Left ventricle myocardium superior (tissue), 1 donor: ENCODE measurements at regions not wholly inside any gene's neighbourhood (a gene's known extent, or its start where the extent isn't known, plus 50 kb on each side); places are given as distances from the start of the nearest gene placed in this dataset.
"Not testable (repeated sequence)": the region's sequence is repeated elsewhere in the genome, so short reads cannot be mapped to it uniquely, and the experiment has no call there.

Source experiments
- ATAC-seq: fragments of 200-7000 bp; cut with Tn5 transposase; one replicate; pipeline ENCODE4 v1.9.1; 2020; ENCODE audit warnings: mild to moderate bottlenecking, moderate library complexity
- DNase-seq: peaks from one replicate; pipeline ENCODE4 v3.0.0-alpha.2; 2020
- intact Hi-C: fragments of 100-400 bp; cut with micrococcal nuclease; formaldehyde crosslinking; loops from one replicate; pipeline ENCODE4 v1.11.0; 2022
- donor health status: DM: no; HTN: yes; CAD: no; lungs with severe emphysema.

DNA sequence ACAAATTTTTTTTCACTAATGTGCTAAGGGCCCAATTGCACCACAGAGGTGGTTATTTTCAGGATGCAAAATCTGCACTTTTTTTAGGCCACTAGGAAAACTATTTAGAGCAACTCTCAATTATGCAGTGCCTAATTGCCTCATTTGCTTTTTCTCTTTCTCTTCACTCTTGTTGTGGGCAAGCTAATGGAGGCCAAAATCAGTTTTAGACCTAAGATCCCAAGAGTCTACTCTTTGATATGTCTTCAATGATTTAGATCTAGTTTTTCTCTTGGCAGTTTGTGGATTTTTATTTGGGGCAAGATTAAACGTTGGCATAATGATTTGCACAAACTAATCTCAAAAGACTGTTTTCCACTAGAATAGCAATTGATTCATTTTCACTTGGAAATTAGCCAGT lies 1996.9 kb downstream of the LRRC4C start:
- DNase-seq (no peak), ATAC-seq (no peak)
- intact Hi-C loops, result no loop called here

DNA sequence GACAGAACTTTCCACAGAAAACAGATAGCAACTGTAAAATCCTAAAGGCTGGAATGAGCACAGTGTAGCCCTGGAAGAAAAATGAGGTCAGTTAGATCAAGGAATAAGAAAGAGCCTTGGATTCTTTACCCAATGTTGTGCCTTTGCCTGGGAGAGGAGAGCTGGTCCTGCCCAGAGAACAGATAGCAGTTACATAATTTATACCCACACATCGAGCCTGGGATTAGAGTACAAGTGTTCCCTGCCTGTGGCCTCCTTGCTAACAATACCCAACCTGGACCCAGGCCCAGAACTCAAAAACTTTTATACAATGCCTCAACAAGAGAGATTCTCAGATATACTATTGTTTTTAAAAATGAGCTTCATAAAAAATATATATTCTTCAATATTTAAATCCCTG lies 1998.4 kb downstream of the LRRC4C start:
- intact Hi-C loops, result no loop called here
- ATAC-seq (no peak), DNase-seq (no peak)

DNA sequence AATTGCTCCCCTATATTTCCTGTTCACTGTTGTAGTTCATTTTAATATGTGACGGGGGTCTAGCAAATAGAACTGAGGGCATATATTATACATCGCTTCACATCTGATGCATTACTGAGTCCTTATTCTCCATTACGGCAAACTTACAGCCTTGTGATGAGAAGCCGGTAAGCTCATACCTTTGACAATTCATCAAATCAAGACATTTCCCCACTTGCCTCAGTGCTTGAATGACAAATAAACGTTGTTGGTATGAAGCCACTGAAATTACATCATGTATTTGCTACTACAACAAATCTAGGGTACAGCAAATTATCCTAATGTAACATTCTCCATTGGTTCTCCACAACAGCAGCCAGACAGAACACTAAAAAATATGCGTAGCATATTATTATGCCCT lies 1999.8 kb downstream of the LRRC4C start:
- no peak for ATAC-seq
- intact Hi-C loops, result no loop called here

GRCh38 chr11:39458481-39458880 lies 2001.0 kb downstream of the LRRC4C start:
- intact Hi-C loops, result no loop called here
- no peak for DNase-seq

More for the DNA sequence above, 1999.8 kb downstream of the LRRC4C start:
- DNase-seq, result no peak

DNA sequence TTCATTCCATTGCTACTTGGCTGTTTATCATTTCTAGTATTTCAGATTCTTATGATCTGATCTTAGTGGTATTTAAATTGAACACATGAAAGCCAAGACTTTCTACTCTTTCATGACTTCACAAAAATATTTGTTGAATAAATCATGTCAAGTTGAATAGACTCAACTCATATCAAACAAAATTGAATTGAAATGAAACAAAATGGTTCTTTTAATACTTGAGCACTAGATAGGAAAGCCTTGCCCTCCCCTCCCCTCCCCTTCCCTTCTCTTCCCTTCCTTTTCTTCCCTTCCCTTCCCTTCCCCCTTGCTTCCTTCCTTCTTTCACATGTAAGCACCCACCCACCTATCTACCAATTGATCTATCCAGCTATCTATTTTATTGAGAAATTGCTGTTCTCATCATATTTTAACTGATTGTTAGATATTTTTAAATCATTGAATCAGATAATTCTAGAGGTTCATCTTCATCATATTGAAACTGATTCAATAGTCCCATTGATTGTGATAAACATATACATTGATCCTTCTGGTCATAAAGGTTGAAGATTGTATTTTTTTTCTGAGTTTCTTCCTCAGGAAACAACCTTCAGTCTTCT lies 2015.9 kb downstream of the LRRC4C start:
- intact Hi-C loops, result no loop called here
- no peak for ATAC-seq

More at GRCh38 chr11:39458481-39458880, 2001.0 kb downstream of the LRRC4C start:
- ATAC-seq, result no peak

DNA sequence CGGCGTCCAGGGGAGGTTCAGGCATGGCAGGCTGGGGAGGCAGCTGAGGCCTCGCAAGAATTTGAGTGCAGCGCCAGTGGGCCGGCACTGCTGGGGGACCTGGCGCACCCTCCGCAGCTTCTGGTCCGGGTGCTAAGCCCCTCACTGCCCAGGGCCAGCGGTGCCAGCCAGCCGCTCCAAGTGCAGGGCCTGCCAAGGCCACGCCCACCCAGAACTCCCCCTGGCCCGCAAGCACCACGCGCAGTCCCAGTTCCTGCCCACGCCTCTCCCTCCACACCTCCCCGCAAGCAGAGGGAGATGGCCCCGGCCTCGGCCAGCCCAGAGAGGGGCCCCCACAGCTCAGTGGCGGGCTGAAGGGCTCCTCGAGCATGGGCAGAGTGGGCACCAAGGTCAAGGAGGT lies 2017.3 kb downstream of the LRRC4C start:
- ATAC-seq (no peak), DNase-seq (no peak)
- intact Hi-C loops, result no loop called here

More for the DNA sequence above, 2015.9 kb downstream of the LRRC4C start:
- no peak for DNase-seq

GRCh38 chr11:39435641-39436040 lies 2023.8 kb downstream of the LRRC4C start:
- ATAC-seq (no peak), DNase-seq (no peak)
- intact Hi-C loops, result no loop called here

GRCh38 chr11:39434466-39434865 lies 2025.0 kb downstream of the LRRC4C start:
- ATAC-seq (no peak), DNase-seq (no peak)
- intact Hi-C loops, result no loop called here

DNA sequence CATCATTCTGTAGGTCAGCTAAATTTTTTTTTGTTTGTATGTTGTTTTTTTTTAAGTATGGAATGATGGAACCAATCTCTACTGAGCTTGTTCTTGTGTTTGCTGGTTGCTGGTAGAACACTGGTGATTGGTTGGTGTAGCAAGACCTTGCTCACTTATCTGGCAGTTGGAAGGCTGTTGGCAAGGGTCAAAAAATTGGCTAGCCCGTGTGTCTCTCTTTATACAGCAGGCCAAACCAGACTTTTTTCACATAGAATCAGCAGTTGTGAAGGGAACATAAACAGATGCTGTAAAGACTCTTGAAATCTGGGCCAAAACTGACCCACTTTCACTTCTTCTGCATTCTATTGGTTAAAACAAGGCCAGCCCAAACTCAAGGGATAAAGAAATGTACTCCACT lies 2026.5 kb downstream of the LRRC4C start:
- DNase-seq (no peak), ATAC-seq (no peak)
- intact Hi-C loops, result no loop called here

DNA sequence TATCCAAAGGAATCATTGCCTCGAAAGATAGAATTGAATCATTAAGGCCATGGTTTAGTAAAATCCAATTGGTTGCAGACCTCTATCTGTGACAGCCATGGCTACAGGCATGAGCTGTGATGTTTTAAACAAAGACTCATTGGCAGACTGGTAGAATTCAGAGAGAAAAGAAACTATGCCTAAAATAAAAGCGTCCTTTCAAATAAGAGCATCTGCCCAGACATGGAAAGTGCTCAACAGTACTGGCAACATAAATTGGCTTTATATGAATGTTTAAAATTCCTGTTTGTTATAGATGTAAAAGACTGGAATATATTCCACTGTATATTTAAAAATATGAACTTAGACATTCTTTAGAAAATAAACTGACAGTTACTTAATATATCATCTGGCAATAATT lies 2034.2 kb downstream of the LRRC4C start:
- intact Hi-C loops, result no loop called here
- ATAC-seq (no peak), DNase-seq (no peak)

- DNase-seq, result no peak
- intact Hi-C loops, result no loop called here
- ATAC-seq, result no peak
Observed at GRCh38 chr11:39412117-39412516, 2047.3 kb downstream of the LRRC4C start.

GRCh38 chr11:39385911-39386310 lies 2073.5 kb downstream of the LRRC4C start:
- ATAC-seq (no peak), DNase-seq (no peak)
- intact Hi-C loops, result no loop called here

DNA sequence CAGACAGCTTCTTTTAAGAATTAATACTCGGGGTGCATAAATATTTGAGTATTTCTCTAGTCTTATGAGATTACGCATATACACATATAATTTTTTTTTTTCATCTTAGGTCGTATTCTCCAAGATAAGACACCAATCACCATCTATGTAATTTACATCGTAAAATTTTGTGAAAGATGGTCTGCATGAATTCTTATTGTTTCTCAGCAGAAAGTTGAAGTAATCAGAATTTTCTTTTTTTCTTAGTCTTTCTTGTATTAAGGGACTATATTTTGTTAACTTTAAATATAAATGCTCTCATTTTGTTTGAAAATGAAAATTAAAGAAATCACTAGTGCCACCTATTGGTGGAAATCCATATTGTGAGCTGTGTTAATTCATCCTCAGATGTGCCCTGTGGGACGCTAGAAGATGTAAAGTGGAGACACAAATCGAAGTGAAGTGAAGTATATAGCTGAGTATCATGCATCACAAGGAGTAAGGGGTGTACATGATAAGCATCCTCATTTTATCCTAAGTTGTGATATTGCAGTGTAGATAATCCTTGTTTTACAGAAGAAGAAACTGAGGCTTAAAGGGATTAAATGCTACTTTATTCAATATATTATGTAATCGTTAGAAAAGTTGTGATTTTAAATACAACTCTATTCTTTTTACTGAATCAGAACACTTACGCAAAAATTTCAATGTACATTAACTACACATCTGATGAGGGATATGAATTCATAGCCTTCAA lies 2084.3 kb downstream of the LRRC4C start:
- DNase-seq (no peak), ATAC-seq (no peak)
- intact Hi-C loops, result no loop called here

DNA sequence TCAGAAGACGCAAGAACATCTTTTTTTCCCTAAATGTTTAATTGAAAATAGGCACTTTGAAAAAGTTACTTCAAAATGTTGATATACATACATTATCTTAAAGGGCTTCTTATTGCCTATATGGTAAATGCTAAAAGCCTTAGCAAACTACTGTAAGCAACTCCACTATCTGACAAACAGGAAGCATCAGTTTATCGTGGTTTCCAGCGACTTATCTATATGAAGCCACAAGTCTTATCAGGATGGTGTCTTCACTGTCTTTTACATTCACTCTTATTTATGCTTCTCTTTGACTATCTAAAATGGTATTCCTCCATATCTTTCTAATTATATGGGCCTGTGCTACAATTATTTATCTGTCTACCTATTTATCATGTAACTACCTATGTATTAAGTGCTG lies 2091.9 kb downstream of the LRRC4C start:
- intact Hi-C loops, result no loop called here

GRCh38 chr11:39365809-39366436 lies 2093.5 kb downstream of the LRRC4C start:
- no peak for ATAC-seq
- intact Hi-C loops, result no loop called here
- no peak for DNase-seq

More for the DNA sequence above, 2091.9 kb downstream of the LRRC4C start:
- DNase-seq, result no peak
- no peak for ATAC-seq

GRCh38 chr11:39363571-39363970 lies 2095.9 kb downstream of the LRRC4C start:
- ATAC-seq (no peak), DNase-seq (no peak)
- intact Hi-C loops, result no loop called here

DNA sequence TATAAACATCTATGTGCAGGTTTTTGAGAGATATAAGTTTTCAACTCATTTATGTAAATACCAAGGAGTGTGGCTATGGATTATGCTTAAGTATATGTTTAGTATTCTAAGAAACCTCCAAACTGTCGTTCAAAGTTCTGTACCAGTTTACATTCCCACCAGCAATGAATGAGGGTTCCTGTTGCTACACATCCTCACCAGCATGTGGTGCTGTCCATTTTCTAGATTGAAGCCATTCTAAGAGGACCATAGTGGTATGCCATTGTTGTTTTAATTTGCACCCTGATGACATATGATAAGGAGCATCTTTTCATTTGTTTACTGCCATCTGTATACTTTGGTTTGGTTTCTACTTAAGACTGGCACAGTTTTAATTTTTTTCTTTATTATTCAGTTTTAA lies 2097.9 kb downstream of the LRRC4C start:
- intact Hi-C loops, result no loop called here
- no peak for DNase-seq
- ATAC-seq, result no peak

DNA sequence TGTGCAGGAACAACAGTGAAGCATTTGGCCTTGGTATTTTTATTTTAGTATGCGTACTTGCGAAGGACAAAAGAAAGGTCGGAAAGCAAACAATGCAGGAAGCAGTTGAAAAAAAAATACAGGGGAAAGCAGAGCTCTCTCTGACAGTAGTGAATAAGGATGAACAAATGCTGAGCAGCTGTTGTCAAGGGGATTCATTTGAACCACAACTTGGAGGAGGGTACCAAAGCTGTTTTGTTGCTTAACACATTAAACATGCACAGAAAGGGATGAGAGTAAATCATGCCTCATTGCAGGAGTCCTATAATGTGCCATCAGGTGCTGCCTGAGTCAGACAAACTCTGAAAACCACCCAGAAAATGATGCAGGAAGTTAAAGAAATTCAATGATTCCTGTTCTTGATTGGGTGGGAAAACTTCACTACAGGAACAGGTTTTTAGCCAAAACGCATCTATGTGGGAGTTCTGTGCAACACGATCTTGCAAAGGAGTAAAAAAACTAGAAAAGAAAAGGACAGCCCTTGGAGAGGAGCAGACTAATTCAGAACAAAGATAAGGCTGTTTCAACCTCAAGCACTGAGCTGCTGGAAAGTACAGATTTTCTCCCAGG lies 2113.5 kb downstream of the LRRC4C start:
- no peak for ATAC-seq
- DNase-seq, result no peak
- intact Hi-C loops, result no loop called here

GRCh38 chr11:39341461-39341860 lies 2118.0 kb downstream of the LRRC4C start:
- DNase-seq (no peak), ATAC-seq (no peak)
- intact Hi-C loops, result no loop called here

GRCh38 chr11:39333006-39333405 lies 2126.4 kb downstream of the LRRC4C start:
- intact Hi-C loops, ATAC-seq, DNase-seq: not testable (repeated sequence)
